CD4-positive, alpha-beta T cell treated with Interleukin-1 beta for 1 hour (primary cell): ENCODE measurements at regions not wholly inside any gene's neighbourhood (a gene's known extent, or its start where the extent isn't known, plus 50 kb on each side); places are given as distances from the start of the nearest gene placed in this dataset.
A peak's percentile ranks its signal among the peaks of the same experiment; 100 is the strongest.
"Not testable (repeated sequence)": the region's sequence is repeated elsewhere in the genome, so short reads cannot be mapped to it uniquely, and the experiment has no call there.

Experiments used
- DNase-seq, 2 donors: peaks; one replicate each; pipeline ENCODE4 v3.0.0-alpha.2; 2020 to 2022

- DNase-seq, result no peak
Measured at GRCh38 chr3:159238646-159239045, 436.8 kb downstream of the MFSD1 start.

- DNase-seq, result no peak
Measured at GRCh38 chr3:159239059-159239458, 437.2 kb downstream of the MFSD1 start.

GRCh38 chr3:159244933-159245332 is 443.1 kb downstream of the MFSD1 start:
- no peak for DNase-seq

DNA sequence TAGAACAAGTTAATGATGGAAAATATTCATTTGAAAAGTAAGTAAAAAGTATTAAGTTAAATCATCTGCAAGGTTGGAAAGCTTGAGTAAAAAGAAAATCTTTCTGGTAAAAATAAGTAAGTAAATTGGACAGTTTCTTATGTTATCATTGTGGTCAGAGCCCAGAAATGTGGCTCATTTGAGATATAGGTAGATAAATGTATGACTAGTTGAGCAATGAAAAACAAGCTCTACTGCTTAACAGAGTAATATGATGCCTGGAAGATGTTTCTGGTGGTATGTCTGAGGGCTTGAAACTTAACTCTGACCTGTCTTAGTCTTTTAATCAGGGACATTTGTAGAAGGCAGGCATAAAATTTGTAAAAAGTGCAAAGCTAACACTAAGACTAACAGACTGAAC is 444.0 kb downstream of the MFSD1 start:
- no peak for DNase-seq

DNA sequence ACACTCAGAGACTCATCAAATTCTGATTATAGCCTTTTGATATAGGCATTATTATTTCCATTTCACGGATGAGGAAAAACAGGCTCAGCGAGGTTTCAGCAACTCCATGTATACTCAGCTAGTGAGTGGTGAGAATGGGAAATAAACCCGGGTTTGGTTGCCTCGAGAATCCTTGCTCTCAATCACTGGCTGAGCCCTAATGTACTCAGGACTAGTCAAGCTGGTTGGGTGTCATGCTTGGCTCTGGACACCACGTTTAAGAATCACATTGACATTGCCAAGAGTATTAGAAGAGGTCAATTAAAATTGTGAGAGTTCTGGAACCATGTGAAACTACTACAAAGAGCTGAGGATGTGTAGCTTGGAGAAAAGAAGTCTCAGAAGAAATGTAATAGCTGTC is 444.5 kb downstream of the MFSD1 start:
- DNase-seq, result no peak

GRCh38 chr3:159249472-159250174 is 447.8 kb downstream of the MFSD1 start:
- no peak for DNase-seq

DNA sequence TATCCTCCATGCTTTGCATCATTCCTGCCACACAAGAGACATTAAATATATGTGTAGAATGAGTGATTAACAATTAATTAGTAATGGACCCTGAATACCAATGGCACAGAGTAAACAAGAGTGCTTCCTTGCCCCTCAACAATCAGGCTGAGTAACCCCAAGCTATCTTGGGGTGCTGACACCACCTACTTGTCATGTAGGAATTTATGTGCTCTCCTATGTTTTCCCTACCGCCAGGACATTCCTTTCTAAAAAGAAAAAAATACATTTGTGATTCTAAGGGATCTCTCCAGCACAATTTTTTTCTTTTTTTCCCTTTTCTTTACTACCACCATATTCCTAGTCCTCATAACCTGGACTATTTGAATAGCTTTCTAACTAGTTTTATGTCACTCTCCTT is 449.1 kb downstream of the MFSD1 start:
- DNase-seq, result no peak

GRCh38 chr3:159252274-159252673 is 450.4 kb downstream of the MFSD1 start:
- DNase-seq, result no peak

- no peak for DNase-seq
Measured at GRCh38 chr3:159252772-159253384, 451.0 kb downstream of the MFSD1 start.

DNA sequence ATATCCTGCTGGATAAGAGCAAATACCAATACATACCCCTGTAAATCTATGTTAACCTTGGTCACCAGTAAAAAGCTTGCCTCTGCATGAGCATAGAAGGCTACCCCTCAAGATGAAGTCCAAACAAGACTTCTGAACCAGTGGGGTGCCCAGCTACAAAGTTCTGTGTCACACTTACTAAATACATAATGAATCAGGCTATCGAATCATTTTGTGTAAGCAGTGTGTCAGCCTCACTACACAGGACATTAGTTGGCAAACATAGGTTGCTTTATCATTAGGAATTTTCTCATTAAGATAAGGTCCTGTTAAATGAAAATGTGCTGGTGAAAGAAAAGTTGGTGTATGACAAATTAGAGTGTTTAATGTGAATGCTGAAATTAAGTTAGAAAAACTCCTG is 452.0 kb downstream of the MFSD1 start:
- no peak for DNase-seq

- no peak for DNase-seq
Measured at GRCh38 chr3:159257954-159258353, 456.1 kb downstream of the MFSD1 start.

GRCh38 chr3:159258934-159259333 is 457.1 kb downstream of the MFSD1 start:
- no peak for DNase-seq

DNA sequence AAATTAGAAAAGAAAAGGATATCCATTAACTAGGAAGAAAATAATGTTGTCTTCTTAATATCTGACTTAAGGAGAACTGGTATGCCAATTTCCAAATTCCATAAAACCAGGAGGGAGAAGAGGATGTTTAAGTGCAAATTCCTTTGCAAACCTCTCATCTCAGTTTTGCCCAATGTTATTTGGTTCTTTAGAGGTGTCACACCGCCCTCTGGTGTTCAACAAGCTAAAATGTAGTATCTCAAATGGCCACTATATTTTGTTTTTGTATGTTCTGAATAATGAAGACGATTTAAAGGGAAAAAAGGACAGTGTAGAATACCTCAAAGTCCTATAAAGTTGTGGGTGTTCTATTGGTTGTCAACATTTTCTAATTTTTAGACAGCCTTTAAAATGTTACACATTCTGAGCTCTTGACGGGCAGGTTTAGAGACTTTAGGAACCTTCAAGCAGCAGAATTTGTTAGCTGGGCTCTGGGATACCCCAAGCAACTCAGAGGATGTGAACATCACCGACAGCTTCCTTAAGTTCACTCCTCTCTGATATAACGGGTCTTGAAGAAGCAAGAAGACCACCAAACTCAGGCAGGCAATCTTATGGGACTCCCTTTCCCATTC is 458.3 kb downstream of the MFSD1 start:
- DNase-seq, result peak; percentile 8 to 34

DNA sequence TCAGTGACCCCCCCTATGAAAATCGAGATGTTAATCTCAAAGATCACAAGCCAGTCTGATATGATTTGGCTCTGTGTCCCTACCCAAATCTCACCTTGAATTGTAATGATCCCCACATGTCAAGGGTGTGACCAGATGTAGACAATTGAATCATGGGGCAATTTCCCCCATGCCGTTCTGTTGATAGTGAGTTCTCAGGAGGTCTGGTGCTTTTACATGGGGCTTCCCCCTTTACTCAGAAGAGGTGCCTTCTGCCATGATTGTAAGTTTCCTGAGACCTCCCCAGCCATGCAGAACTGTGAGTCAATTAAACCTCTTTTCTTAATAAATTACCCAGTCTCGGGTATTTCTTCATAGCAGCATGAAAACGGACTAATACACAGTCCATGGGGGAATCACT is 459.5 kb downstream of the MFSD1 start:
- not testable (repeated sequence) for DNase-seq

- no peak for DNase-seq
Measured at GRCh38 chr3:159263750-159264553, 462.1 kb downstream of the MFSD1 start.

DNA sequence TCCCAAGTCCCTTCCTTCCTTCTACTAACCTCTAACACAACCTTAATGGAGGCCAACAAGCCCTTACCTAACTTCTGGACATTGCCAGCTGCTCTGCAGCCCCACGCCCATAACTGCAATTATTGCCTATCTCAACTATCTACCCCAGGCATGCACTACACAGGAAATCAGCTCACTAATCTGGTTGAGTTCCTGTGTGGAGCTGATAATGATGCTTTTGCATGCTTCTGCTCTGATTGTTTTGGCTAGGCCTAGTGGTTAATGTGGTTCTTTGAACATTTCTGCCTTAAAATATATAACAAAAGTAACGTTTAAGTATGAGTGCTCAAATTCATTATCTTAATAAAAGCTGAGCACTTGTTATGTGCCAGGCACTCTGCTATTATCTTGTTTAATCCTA is 463.9 kb downstream of the MFSD1 start:
- no peak for DNase-seq

- no peak for DNase-seq
Measured at GRCh38 chr3:159266779-159267178, 464.9 kb downstream of the MFSD1 start.

GRCh38 chr3:159271799-159272512 is 470.1 kb downstream of the MFSD1 start:
- DNase-seq, result no peak

- no peak for DNase-seq
Measured at GRCh38 chr3:159273070-159273469, 471.2 kb downstream of the MFSD1 start.

DNA sequence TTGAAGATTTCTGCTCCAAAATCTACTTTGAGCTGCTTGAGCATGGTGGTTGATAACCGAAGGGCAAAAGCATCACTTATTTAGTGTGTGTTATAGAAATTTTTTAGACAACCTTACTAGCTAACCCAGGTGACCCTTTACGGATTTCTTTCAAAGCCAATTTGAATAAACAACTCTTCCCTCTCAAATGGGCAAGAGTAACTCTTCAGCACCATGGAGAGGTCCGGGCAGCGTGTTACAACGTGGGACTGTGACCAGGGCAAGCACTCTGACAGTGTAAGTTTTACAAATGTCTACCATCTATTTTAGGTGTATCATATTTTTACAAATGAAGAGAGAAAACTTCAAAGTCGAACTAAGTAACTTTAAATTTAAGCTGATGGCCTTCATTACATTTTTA is 471.8 kb downstream of the MFSD1 start:
- no peak for DNase-seq

DNA sequence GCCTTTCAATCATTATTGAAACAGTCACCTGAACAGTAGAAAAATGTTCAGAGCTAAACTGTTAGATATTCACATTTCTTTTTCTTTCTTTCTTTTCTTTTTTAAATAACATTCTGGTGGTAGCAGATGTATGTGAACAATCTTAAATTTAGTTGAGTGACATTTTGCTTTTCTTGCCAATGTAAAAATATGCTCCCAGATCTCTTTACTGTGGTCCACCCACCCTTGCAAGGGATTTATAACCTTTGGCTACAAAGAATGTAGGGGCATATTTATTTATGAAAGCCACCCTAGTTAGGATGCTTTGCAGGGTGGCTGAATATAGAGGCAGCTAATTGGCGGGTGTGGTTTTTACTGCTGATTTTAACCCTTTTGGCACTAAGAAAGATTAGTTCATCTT is 473.9 kb downstream of the MFSD1 start:
- DNase-seq, result no peak

DNA sequence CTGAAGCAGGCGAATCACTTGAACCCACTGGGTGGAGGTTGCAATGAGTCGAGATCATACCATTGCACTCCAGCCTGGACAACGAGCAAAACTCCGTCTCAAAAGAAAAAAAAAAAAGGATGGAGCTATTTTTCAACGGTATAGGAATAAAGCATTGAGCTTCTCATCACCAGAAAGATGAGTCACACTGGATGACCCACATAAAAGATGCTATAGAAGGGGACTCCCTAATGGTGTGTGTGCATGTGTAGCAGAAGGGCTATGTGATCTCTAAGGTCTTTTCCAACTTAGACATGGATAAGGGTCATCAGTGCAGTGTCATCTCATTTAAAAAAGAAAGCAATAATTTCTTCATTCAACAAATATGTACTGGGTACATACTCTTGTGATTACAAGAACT is 476.0 kb downstream of the MFSD1 start:
- DNase-seq, result no peak
